OCI-LY3 (cell line): ENCODE measurements at regions not wholly inside any gene's neighbourhood (a gene's known extent, or its start where the extent isn't known, plus 50 kb on each side); places are given as distances from the start of the nearest gene placed in this dataset.

Experiments used
- H2AFZ ChIP-seq: fragments of 200-600, 300-600 bp; shearing (Covaris generic); 2 replicates; pipeline ENCODE4 v1.6.0; 2014; ENCODE audit warnings: antibody characterized with exemption, low read depth, low read length
- H3K27ac ChIP-seq: fragments of 200-600, 300-600 bp; sonication (generic); 2 replicates; pipeline ENCODE4 v1.5.1; 2014; ENCODE audit warnings: mild to moderate bottlenecking, low read length, moderate library complexity, mixed read lengths
- H3K27me3 ChIP-seq: fragments of 200-600, 300-600 bp; sonication (generic); 2 replicates; pipeline ENCODE4 v1.6.1; 2014; ENCODE audit warnings: low read depth, low read length, mixed read lengths
- H3K36me3 ChIP-seq: fragments of 200-600, 300-600 bp; sonication (generic); replicated peaks from 2 replicates; pipeline ENCODE3; 2014; ENCODE audit warnings: low read depth, low read length, mixed read lengths
- H3K4me1 ChIP-seq: fragments of 300-600, 200-600 bp; sonication (generic); 2 replicates; pipeline ENCODE4 v1.6.1; 2014; ENCODE audit warnings: low read length, mixed read lengths
- H3K4me2 ChIP-seq: fragments of 200-600, 300-600 bp; sonication (generic); 2 replicates; pipeline ENCODE4 v1.6.1; 2014; ENCODE audit warnings: low read length, mixed read lengths
- H3K4me3 ChIP-seq: fragments of 300-600, 200-600 bp; sonication (generic); 2 replicates; pipeline ENCODE4 v1.5.1; 2014; ENCODE audit warnings: antibody characterized with exemption, mild to moderate bottlenecking, low read length, moderate library complexity
- H3K79me2 ChIP-seq: fragments of 300-600, 200-600 bp; shearing (Covaris generic); 2 replicates; pipeline ENCODE4 v1.6.1; 2014; ENCODE audit warnings: mild to moderate bottlenecking, low read length, mixed read lengths
- H3K9ac ChIP-seq: fragments of 300-600, 200-600 bp; shearing (Covaris generic); 2 replicates; pipeline ENCODE4 v1.6.0; 2014; ENCODE audit warnings: mild to moderate bottlenecking, low read length, moderate library complexity
- H3K9me3 ChIP-seq: fragments of 200-600, 300-600 bp; shearing (Covaris generic); 2 replicates; pipeline ENCODE4 v1.6.1; 2014; ENCODE audit warnings: low read length, mixed read lengths; ENCODE audit not compliant: insufficient read depth
- H4K20me1 ChIP-seq: fragments of 200-600, 300-600 bp; sonication (generic); 2 replicates; pipeline ENCODE4 v1.6.1; 2016; ENCODE audit warnings: low read length, mixed read lengths; ENCODE audit not compliant: insufficient read depth
- CTCF ChIP-seq: fragments of 200-600, 300-600 bp; sonication (generic); IDR thresholded peaks from 2 replicates; pipeline ENCODE4 v1.5.1; 2014; ENCODE audit warnings: antibody characterized with exemption, low read length, low read depth
- EZH2phosphoT487 ChIP-seq: fragments of 200-600 bp; shearing (Covaris generic); IDR thresholded peaks from 2 replicates; pipeline ENCODE4 v1.6.1; 2018; ENCODE audit warnings: antibody characterized with exemption, mixed run types, low read depth

GRCh38 chr1:101431956-101432510, 195.2 kb downstream of the S1PR1 start:
- Histone ChIP-seq H3K27me3 (peaks cover 32% of the 10 kb centered on the region), H4K20me1 (no peaks in the 10 kb centered on the region), H3K36me3 (no peaks in the 10 kb centered on the region), H2AFZ (no peak overlapping the region), H3K79me2 (no peaks in the 10 kb centered on the region), H3K27ac (no peak overlapping the region), H3K9ac (no peak overlapping the region), H3K4me2 (no peak overlapping the region), H3K9me3 (0 out of 2 replicates have a peak, but pooled peaks cover 6% of the 10 kb centered on the region), H3K4me3 (no peak overlapping the region), H3K4me1 (peaks cover 23% of the 10 kb centered on the region)
- TF ChIP-seq CTCF: no peak
- TF ChIP-seq EZH2phosphoT487: no peak

- no peak overlapping the region for H2AFZ ChIP-seq
- H3K27ac ChIP-seq: peak overlapping the region; percentile 37
- H3K36me3 ChIP-seq: no peaks in the 10 kb centered on the region
- no peaks in the 10 kb centered on the region for H4K20me1 ChIP-seq
- H3K79me2 ChIP-seq: no peaks in the 10 kb centered on the region
- H3K27me3 ChIP-seq: peaks cover 65% of the 10 kb centered on the region
- peak; percentile 45 for TF ChIP-seq CTCF
- no peak for TF ChIP-seq EZH2phosphoT487
- peaks cover 36% of the 10 kb centered on the region for H3K4me1 ChIP-seq
- no peak overlapping the region for H3K9ac ChIP-seq
- peak overlapping the region; percentile 69 for H3K4me2 ChIP-seq
- H3K9me3 ChIP-seq: no peaks in the 10 kb centered on the region
- peak overlapping the region; percentile 46 for H3K4me3 ChIP-seq
These were observed 199.2 kb downstream of the S1PR1 start for GRCh38 chr1:101435831-101436511.

- Histone ChIP-seq H3K36me3 (no peaks in the 10 kb centered on the region), H3K4me2 (peak overlapping the region; percentile 39; the same call in 1 of the 2 replicates), H3K4me3 (no peak overlapping the region)
These were observed 201.0 kb downstream of the S1PR1 start for GRCh38 chr1:101437800-101438199.

More at GRCh38 chr1:101437800-101438199, 201.0 kb downstream of the S1PR1 start:
- peaks cover 36% of the 10 kb centered on the region for H3K4me1 ChIP-seq
- H3K27ac ChIP-seq: no peak overlapping the region
- no peaks in the 10 kb centered on the region for H3K9me3 ChIP-seq
- no peaks in the 10 kb centered on the region for H3K79me2 ChIP-seq
- H2AFZ ChIP-seq: no peak overlapping the region
- peaks cover 62% of the 10 kb centered on the region for H3K27me3 ChIP-seq
- H3K9ac ChIP-seq: no peak overlapping the region
- H4K20me1 ChIP-seq: no peaks in the 10 kb centered on the region
- no peak for TF ChIP-seq EZH2phosphoT487
- no peak for TF ChIP-seq CTCF
